Fibroblast of lung (primary cell): ENCODE measurements at regions not wholly inside any gene's neighbourhood (a gene's known extent, or its start where the extent isn't known, plus 50 kb on each side); places are given as distances from the start of the nearest gene placed in this dataset.
A peak's percentile ranks its signal among the peaks of the same experiment; 100 is the strongest.

ENCODE experiments used
- DNase-seq, 2 donors: peaks; one replicate each; pipeline versions ENCODE4 v3.0.0 to v3.0.0-alpha.2; 2010; ENCODE audit warnings: low read depth in 2 of 2
- H2AFZ ChIP-seq: 2 replicates; pipeline ENCODE4 v1.5.1; 2012; ENCODE audit warnings: low read length, control low read depth, inconsistent platforms
- H3K27ac ChIP-seq: 2 replicates; pipeline ENCODE4 v1.5.1; 2011; ENCODE audit warnings: low read length, control low read depth; ENCODE audit not compliant: insufficient read depth
- H3K27me3 ChIP-seq: 2 replicates; pipeline ENCODE4 v1.5.1; 2011; ENCODE audit warnings: mild to moderate bottlenecking, low read length; ENCODE audit not compliant: control insufficient read depth, insufficient read depth
- H3K36me3 ChIP-seq: 2 replicates; pipeline ENCODE4 v1.5.1; 2011; ENCODE audit warnings: low read length; ENCODE audit not compliant: control insufficient read depth, insufficient read depth
- H3K4me1 ChIP-seq: 2 replicates; pipeline ENCODE4 v1.5.1; 2011; ENCODE audit warnings: low read length; ENCODE audit not compliant: control insufficient read depth, insufficient read depth; ENCODE audit errors: extremely low read depth
- H3K4me2 ChIP-seq: 2 replicates; pipeline ENCODE4 v1.5.1; 2011; ENCODE audit warnings: low read length, control low read depth; ENCODE audit not compliant: insufficient read depth; ENCODE audit errors: extremely low read depth
- H3K4me3 ChIP-seq, 4 experiments: fragments of 200-600 bp in 1 of 4; sonication (generic) in 1 of 4; replicated peaks in 1 of 4; 2 replicates each; pipeline ENCODE4 v1.5.1; 2011 to 2016; ENCODE audit warnings: low read length in 4 of 4, low read depth in 3 of 4, mild to moderate bottlenecking in 3 of 4, control low read depth in 2 of 4, inconsistent platforms in 1 of 4, mixed read lengths in 1 of 4; ENCODE audit not compliant: insufficient read depth in 1 of 4; ENCODE audit errors: control extremely low read depth in 1 of 4
- H3K79me2 ChIP-seq: 2 replicates; pipeline ENCODE4 v1.5.1; 2012; ENCODE audit warnings: mild to moderate bottlenecking, low read length, inconsistent platforms; ENCODE audit not compliant: control insufficient read depth, insufficient read depth
- H3K9ac ChIP-seq: 2 replicates; pipeline ENCODE4 v1.5.1; 2011; ENCODE audit warnings: mild to moderate bottlenecking, low read length, control low read depth; ENCODE audit not compliant: insufficient read depth
- H3K9me3 ChIP-seq: 2 replicates; pipeline ENCODE4 v1.5.1; 2012; ENCODE audit warnings: low read depth, low read length; ENCODE audit not compliant: control insufficient read depth, insufficient read depth
- H4K20me1 ChIP-seq: 2 replicates; pipeline ENCODE4 v1.5.1; 2011; ENCODE audit warnings: low read length; ENCODE audit not compliant: control insufficient read depth, insufficient read depth; ENCODE audit errors: extremely low read depth
- CTCF ChIP-seq, 2 donors: IDR thresholded peaks in 1 of 2; conservative IDR thresholded peaks in 1 of 2; 1 replicate in 1 of 2; 2 replicates in 1 of 2; pipeline ENCODE4 v1.5.1; 2011 to 2012; ENCODE audit warnings: low read length in 2 of 2, control low read depth in 1 of 2, inconsistent platforms in 1 of 2, low read depth in 1 of 2, mild to moderate bottlenecking in 1 of 2
- EZH2 ChIP-seq: IDR thresholded peaks from 2 replicates; pipeline ENCODE4 v1.5.1; 2012; ENCODE audit warnings: low read length, control low read depth, mild to moderate bottlenecking; ENCODE audit errors: missing control alignments

- Histone ChIP-seq H2AFZ (no peak overlapping the region), H3K79me2 (no peaks in the 10 kb centered on the region), H3K9me3 (no peaks in the 10 kb centered on the region), H3K27me3 (no peaks in the 10 kb centered on the region), H3K4me1 (peaks cover 29% of the 10 kb centered on the region), H4K20me1 (no peaks in the 10 kb centered on the region), H3K9ac (no peak overlapping the region), H3K36me3 (no peaks in the 10 kb centered on the region), H3K27ac (no peak overlapping the region), H3K4me3 (no peak overlapping the region), H3K4me2 (no peak overlapping the region)
- DNase-seq, result peak; percentile 45 to 91
- TF ChIP-seq CTCF (conservative IDR thresholded peaks at IDR 0.05 in 1 of 2, IDR thresholded peaks at IDR 0.05 in 1 of 2; ENCODE audit: low read depth in 1 of 2, low read length in 2 of 2) (no peak), EZH2 (no peak)
Observed at GRCh38 chr1:221991221-221991620, 249.3 kb upstream of the DUSP10 start.

- no peak overlapping the region for H3K4me2 ChIP-seq
- peaks cover 26% of the 10 kb centered on the region for H3K4me1 ChIP-seq
- H3K79me2 ChIP-seq, result no peaks in the 10 kb centered on the region
- no peaks in the 10 kb centered on the region for H3K9me3 ChIP-seq
- DNase-seq, result peak; percentile 27 to 76
- no peak for TF ChIP-seq CTCF (conservative IDR thresholded peaks at IDR 0.05 in 1 of 2, IDR thresholded peaks at IDR 0.05 in 1 of 2; ENCODE audit: low read depth in 1 of 2, low read length in 2 of 2)
- no peak for TF ChIP-seq EZH2
- H3K36me3 ChIP-seq, result no peaks in the 10 kb centered on the region
- H3K27ac ChIP-seq, result no peak overlapping the region
- H3K9ac ChIP-seq, result no peak overlapping the region
- no peak overlapping the region for H3K4me3 ChIP-seq
- H2AFZ ChIP-seq, result no peak overlapping the region
- no peaks in the 10 kb centered on the region for H3K27me3 ChIP-seq
- no peaks in the 10 kb centered on the region for H4K20me1 ChIP-seq
Observed at GRCh38 chr1:221989741-221990140, 247.9 kb upstream of the DUSP10 start.

GRCh38 chr1:221988829-221989228 lies 246.9 kb upstream of the DUSP10 start:
- Histone ChIP-seq H3K9me3 (no peaks in the 10 kb centered on the region), H3K27me3 (no peaks in the 10 kb centered on the region), H3K36me3 (no peaks in the 10 kb centered on the region), H2AFZ (no peak overlapping the region), H3K4me2 (no peak overlapping the region), H4K20me1 (no peaks in the 10 kb centered on the region), H3K4me3 (no peak overlapping the region), H3K4me1 (peaks cover 19% of the 10 kb centered on the region), H3K9ac (no peak overlapping the region), H3K27ac (no peak overlapping the region), H3K79me2 (no peaks in the 10 kb centered on the region)
- no peak for TF ChIP-seq CTCF (conservative IDR thresholded peaks at IDR 0.05 in 1 of 2, IDR thresholded peaks at IDR 0.05 in 1 of 2; ENCODE audit: low read depth in 1 of 2, low read length in 2 of 2)
- no peak for TF ChIP-seq EZH2
- DNase-seq, result no peak
